Cardiac muscle cell (in vitro differentiated cells and primary cell): ENCODE measurements at regions not wholly inside any gene's neighbourhood (a gene's known extent, or its start where the extent isn't known, plus 50 kb on each side); places are given as distances from the start of the nearest gene placed in this dataset.

Experiments used
- DNase-seq, 2 donors: peaks; one replicate each; pipeline versions ENCODE4 v3.0.0 to v3.0.0-alpha.2; 2010 to 2017; ENCODE audit warnings: low read depth in 1 of 2, low spot score in 1 of 2
- H3K27ac ChIP-seq: fragments of 200-600 bp; sonication (generic); 2 replicates; pipeline ENCODE4 v1.5.1; 2016
- H3K27me3 ChIP-seq: fragments of 200-600 bp; sonication (generic); 2 replicates; pipeline ENCODE4 v1.6.0; 2016; ENCODE audit warnings: control low read depth
- H3K36me3 ChIP-seq: fragments of 200-600 bp; sonication (generic); 2 replicates; pipeline ENCODE4 v1.5.1; 2016; ENCODE audit warnings: control low read depth
- H3K4me1 ChIP-seq: fragments of 200-600 bp; sonication (generic); 2 replicates; pipeline ENCODE4 v1.8.1; 2017; ENCODE audit warnings: low read depth, mild to moderate bottlenecking, mixed run types
- H3K4me3 ChIP-seq: fragments of 200-600 bp; sonication (generic); 2 replicates; pipeline ENCODE4 v1.5.1; 2016; ENCODE audit warnings: mild to moderate bottlenecking
- H3K9me3 ChIP-seq: fragments of 200-600 bp; sonication (generic); 2 replicates; pipeline ENCODE4 v1.5.1; 2017; ENCODE audit warnings: low read depth, mild to moderate bottlenecking, control low read depth
- TF ChIP-seq, protein P1 (sequence below): IDR thresholded peaks from 2 replicates; pipeline ENCODE4 v1.5.1; 2012; ENCODE audit warnings: low read depth, mild to moderate bottlenecking, low read length

DNA sequence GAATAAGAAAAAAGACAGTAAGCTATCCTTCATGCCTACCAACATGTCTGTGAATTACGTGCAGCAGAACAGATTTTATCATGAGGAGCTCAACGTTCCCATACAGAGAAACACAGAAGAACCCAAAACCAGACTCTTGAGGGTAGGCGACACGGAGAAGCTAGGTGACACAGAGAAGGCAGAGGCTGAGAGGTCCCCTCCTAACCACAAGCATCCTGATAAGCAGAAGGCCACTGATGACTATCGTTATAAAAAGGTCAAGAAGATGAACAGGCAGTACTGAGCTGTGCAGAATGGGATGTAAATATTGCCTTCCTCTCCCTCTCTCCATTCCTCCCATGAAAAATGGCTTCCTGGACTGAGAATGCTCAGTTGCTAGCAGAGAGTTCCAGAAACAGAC is 350.2 kb upstream of the BOD1L1 start:
- H3K4me1 ChIP-seq: no peaks in the 10 kb centered on the region
- no peaks in the 10 kb centered on the region for H3K9me3 ChIP-seq
- no peaks in the 10 kb centered on the region for H3K36me3 ChIP-seq
- no peak for DNase-seq
- TF ChIP-seq, protein P1, sequence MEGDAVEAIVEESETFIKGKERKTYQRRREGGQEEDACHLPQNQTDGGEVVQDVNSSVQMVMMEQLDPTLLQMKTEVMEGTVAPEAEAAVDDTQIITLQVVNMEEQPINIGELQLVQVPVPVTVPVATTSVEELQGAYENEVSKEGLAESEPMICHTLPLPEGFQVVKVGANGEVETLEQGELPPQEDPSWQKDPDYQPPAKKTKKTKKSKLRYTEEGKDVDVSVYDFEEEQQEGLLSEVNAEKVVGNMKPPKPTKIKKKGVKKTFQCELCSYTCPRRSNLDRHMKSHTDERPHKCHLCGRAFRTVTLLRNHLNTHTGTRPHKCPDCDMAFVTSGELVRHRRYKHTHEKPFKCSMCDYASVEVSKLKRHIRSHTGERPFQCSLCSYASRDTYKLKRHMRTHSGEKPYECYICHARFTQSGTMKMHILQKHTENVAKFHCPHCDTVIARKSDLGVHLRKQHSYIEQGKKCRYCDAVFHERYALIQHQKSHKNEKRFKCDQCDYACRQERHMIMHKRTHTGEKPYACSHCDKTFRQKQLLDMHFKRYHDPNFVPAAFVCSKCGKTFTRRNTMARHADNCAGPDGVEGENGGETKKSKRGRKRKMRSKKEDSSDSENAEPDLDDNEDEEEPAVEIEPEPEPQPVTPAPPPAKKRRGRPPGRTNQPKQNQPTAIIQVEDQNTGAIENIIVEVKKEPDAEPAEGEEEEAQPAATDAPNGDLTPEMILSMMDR: no peak
- H3K27ac ChIP-seq: no peak overlapping the region
- no peak overlapping the region for H3K4me3 ChIP-seq
- no peaks in the 10 kb centered on the region for H3K27me3 ChIP-seq

DNA sequence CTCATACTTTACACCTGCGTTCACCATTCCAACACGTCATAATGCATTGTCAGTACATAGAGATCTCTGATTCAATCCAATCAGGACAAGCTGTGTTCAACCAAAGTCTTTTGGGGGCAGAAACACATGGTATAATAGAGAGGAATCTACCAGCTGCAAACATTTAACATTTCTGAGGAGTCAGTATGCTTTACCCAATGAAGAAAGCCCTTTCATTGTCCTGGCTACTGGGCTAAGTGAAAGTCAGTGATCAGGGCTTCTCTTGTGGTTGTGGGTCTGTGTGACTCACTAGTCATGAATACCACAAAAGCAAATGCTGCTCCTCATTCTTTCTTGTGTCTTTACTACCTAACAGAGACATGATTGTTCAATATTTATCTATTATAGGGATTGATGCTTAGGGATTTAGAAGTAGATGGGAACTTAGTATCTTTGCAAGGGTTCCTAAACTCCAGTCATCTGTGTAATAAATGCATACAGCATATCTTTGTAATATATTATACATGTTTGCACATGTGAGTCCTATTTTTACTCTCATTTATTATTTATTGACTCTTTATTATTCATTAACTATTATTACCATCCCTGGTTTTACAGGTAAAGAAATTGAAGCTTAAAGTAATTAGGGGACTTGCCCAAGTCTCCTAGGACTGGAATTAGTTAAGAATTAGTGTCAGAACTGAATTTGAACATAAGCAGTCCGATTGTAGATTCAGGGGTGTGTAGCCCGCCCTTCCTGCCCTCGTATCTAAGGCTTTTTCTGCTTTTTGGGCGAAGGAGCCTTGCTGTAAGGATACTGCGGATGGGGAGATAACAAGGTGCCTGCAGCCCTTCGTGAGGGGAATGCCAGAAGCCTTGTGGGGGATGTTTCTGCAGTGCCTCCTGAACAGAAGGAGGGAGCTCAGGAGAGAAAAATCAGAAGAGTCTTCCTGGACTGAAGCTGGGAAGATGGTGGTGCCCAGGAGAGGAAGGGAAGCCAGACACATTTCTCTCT is 353.1 kb upstream of the BOD1L1 start:
- DNase-seq: peak in 1 of 2 donors; percentile 80
- no peaks in the 10 kb centered on the region for H3K27me3 ChIP-seq
- H3K36me3 ChIP-seq: no peaks in the 10 kb centered on the region
- no peak overlapping the region for H3K27ac ChIP-seq
- no peak overlapping the region for H3K4me3 ChIP-seq
- H3K4me1 ChIP-seq: peaks cover 1% of the 10 kb centered on the region
- TF ChIP-seq, protein P1: no peak
- H3K9me3 ChIP-seq: no peaks in the 10 kb centered on the region

DNA sequence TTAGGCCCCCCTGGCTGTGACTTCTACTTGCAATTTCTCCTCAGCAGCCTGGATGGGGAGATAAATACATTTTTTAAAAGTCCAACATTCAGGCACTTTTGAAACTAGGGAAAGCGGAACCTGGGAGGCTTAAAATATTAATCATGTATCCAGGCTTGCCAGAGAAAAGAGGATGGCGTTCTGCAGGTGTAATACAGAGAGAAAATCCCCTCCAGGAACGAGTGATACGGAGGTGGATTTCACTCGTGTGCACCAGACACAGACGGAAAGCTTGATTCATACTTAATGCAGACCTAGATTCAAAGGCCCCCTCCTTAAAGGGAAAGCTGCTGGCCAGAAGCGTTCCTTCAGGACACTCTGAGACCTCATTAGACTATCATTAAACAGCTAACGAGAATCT is 354.0 kb upstream of the BOD1L1 start:
- Histone ChIP-seq H3K4me3 (no peak overlapping the region), H3K27me3 (no peaks in the 10 kb centered on the region), H3K4me1 (peaks cover 4% of the 10 kb centered on the region), H3K36me3 (no peaks in the 10 kb centered on the region), H3K9me3 (no peaks in the 10 kb centered on the region), H3K27ac (no peak overlapping the region)
- TF ChIP-seq, protein P1: no peak
- no peak for DNase-seq

DNA sequence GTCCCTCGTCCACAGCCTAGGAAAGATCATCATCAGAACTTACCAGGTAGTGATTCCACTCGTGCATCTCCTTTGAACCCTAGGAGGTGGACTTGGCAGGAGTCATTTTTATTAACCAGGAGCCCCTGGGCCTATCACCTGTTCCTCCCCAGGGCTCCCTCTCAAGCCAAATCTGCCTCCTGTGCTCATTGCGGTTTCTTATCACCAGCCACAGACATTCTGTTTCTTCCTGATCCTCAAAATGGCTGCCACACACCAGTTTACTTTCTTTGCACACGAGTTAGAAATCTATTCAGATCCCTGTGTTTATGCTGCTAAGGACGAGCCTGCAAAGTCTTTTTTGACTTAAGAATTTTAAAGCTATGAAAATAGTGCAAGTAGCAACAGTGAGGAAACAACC is 354.5 kb upstream of the BOD1L1 start:
- no peaks in the 10 kb centered on the region for H3K27me3 ChIP-seq
- peaks cover 4% of the 10 kb centered on the region for H3K4me1 ChIP-seq
- H3K27ac ChIP-seq: no peak overlapping the region
- no peak for DNase-seq
- H3K9me3 ChIP-seq: no peaks in the 10 kb centered on the region
- TF ChIP-seq, protein P1: no peak
- no peaks in the 10 kb centered on the region for H3K36me3 ChIP-seq
- H3K4me3 ChIP-seq: no peak overlapping the region

DNA sequence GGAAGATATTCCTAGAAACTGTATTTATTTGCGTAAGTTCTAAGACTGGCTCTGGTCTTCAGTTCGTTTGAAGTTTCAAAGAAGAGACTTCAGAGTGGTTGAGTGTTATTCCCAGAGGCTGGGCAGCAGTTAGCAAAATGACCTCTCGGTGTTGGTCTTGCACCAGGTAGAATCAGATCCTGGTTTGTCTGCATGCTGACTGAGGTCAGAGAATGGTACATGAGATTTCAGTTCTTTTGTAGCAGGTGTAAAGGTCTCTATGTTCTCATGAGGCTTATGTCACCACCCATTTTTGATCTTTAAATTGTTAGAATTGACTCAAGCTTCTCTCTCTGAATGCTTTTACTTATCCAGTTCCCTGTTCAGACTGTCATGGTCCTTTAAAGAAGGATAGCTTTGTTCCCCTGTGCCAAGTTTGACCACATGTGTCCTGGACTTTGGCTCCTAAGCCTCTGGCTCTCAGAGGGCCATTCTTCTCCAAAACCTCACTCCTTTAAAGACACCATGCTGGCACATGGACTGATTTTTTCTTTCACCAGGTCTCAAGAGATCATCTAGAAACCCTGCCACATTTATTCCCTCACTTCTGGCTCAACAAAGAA is 355.8 kb upstream of the BOD1L1 start:
- TF ChIP-seq, protein P1: no peak
- Histone ChIP-seq H3K27me3 (no peaks in the 10 kb centered on the region), H3K4me1 (peaks cover 4% of the 10 kb centered on the region), H3K27ac (no peak overlapping the region), H3K4me3 (no peak overlapping the region), H3K9me3 (no peaks in the 10 kb centered on the region), H3K36me3 (no peaks in the 10 kb centered on the region)
- DNase-seq: no peak
